ENCODE measurements at regions not wholly inside any gene's neighbourhood (a gene's known extent, or its start where the extent isn't known, plus 50 kb on each side); places are given as distances from the start of the nearest gene placed in this dataset.

DNA sequence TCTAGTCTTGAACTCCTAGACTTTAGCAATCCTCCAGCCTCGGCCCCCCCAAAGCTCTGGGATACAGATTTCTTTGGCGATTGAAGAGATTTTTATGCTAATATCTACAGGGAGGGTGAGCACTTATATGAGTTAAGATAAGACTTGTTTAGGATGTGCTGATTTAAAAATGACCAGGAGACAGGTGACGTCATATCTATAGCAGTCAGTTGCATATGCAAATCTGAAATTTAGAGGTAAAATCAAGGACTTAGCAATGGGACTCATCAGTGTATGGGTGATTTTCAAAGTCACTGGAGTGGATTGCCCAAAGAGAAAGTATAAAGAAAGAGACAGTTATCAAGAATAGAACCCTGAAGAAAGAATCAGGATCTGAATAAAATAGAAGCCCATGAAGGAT is 394.5 kb downstream of the ADGRL2 start:
- FAIRE-seq (no peak), DNase-seq (no peak)
- Histone ChIP-seq H3K9ac (ENCODE audit: low read length in 3 of 3) (no peak overlapping the region), H3K9me3 (ENCODE audit: control insufficient read depth in 2 of 3, insufficient read depth in 1 of 3, low read length in 3 of 3) (no peaks in the 10 kb centered on the region), H3K27ac (ENCODE audit: low read depth in 2 of 2, low read length in 2 of 2) (no peak overlapping the region), H3K27me3 (ENCODE audit: control insufficient read depth, insufficient read depth, low read length) (no peaks in the 10 kb centered on the region), H3K4me3 (ENCODE audit: low read length in 3 of 3) (no peak overlapping the region), H3K36me3 (ENCODE audit: control insufficient read depth in 2 of 3, insufficient read depth in 3 of 3, low read length in 3 of 3) (no peaks in the 10 kb centered on the region), H3K4me1 (ENCODE audit: control insufficient read depth in 2 of 3, insufficient read depth in 2 of 3, low read depth in 1 of 3, low read length in 3 of 3) (no peaks in the 10 kb centered on the region)
- TF ChIP-seq, protein P1, sequence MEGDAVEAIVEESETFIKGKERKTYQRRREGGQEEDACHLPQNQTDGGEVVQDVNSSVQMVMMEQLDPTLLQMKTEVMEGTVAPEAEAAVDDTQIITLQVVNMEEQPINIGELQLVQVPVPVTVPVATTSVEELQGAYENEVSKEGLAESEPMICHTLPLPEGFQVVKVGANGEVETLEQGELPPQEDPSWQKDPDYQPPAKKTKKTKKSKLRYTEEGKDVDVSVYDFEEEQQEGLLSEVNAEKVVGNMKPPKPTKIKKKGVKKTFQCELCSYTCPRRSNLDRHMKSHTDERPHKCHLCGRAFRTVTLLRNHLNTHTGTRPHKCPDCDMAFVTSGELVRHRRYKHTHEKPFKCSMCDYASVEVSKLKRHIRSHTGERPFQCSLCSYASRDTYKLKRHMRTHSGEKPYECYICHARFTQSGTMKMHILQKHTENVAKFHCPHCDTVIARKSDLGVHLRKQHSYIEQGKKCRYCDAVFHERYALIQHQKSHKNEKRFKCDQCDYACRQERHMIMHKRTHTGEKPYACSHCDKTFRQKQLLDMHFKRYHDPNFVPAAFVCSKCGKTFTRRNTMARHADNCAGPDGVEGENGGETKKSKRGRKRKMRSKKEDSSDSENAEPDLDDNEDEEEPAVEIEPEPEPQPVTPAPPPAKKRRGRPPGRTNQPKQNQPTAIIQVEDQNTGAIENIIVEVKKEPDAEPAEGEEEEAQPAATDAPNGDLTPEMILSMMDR (IDR thresholded peaks at IDR 0.05; ENCODE audit: borderline replicate concordance, extremely low read depth, insufficient read depth), result no peak
- intact Hi-C loops (cut with DNase I), result no loop called here

DNA sequence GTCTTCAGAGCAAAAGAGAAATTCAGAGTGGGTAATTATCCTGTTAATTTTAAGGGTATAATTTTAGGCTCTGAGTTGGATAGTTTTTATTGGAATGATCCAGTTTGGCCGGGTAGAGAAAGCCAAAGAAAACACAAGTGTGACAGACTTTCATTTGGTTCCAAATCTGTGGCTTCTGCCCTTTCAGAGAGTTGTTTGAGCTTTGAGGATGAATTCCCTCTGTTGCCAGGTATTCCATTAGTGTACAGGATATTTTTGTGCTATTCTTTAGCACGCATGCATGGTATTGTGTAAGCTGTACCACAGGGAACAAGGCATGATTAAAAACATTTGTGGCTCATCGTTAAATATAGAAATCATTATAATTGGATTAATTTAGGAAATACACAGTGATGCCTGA is 384.4 kb downstream of the ADGRL2 start:
- no peak overlapping the region for H3K27ac ChIP-seq (ENCODE audit: low read depth in 2 of 2, low read length in 2 of 2)

DNA sequence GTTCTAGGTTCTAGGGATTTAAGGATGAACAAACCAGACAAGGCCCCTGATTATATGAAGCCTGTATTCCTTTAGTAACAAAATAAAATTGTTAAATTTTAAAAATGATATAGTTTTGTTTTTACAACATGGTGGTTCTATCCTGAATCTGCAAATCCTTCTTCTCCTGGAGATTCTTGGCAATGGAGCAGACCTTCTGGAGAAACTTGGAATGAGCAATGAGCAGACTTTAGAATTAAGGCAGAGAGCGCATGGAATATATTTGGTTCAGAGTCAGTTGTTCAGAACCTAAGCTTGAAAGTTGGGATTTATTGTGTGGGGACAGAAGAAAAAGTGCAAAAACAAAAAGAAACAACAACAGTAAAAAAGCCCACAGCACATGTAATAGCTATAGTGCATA is 381.1 kb downstream of the ADGRL2 start:
- Histone ChIP-seq H3K9ac (ENCODE audit: low read length in 3 of 3) (no peak overlapping the region), H3K27me3 (ENCODE audit: control insufficient read depth, insufficient read depth, low read length) (no peaks in the 10 kb centered on the region), H3K4me1 (ENCODE audit: control insufficient read depth in 2 of 3, insufficient read depth in 2 of 3, low read depth in 1 of 3, low read length in 3 of 3) (no peaks in the 10 kb centered on the region), H3K4me3 (ENCODE audit: low read length in 3 of 3) (no peak overlapping the region), H3K9me3 (ENCODE audit: control insufficient read depth in 2 of 3, insufficient read depth in 1 of 3, low read length in 3 of 3) (no peaks in the 10 kb centered on the region), H3K36me3 (ENCODE audit: control insufficient read depth in 2 of 3, insufficient read depth in 3 of 3, low read length in 3 of 3) (no peaks in the 10 kb centered on the region), H3K27ac (ENCODE audit: low read depth in 2 of 2, low read length in 2 of 2) (no peak overlapping the region)
- DNase-seq (no peak), FAIRE-seq (no peak)
- intact Hi-C loops (cut with DNase I), result no loop called here
- TF ChIP-seq, protein P1 (IDR thresholded peaks at IDR 0.05; ENCODE audit: borderline replicate concordance, extremely low read depth, insufficient read depth), result no peak

More for the DNA sequence above, 384.4 kb downstream of the ADGRL2 start:
- H3K9me3 ChIP-seq (ENCODE audit: control insufficient read depth in 2 of 3, insufficient read depth in 1 of 3, low read length in 3 of 3), result no peaks in the 10 kb centered on the region
- no peak overlapping the region for H3K4me3 ChIP-seq (ENCODE audit: low read length in 3 of 3)
- no peak overlapping the region for H3K9ac ChIP-seq (ENCODE audit: low read length in 3 of 3)
- H3K36me3 ChIP-seq (ENCODE audit: control insufficient read depth in 2 of 3, insufficient read depth in 3 of 3, low read length in 3 of 3), result no peaks in the 10 kb centered on the region
- no peaks in the 10 kb centered on the region for H3K27me3 ChIP-seq (ENCODE audit: control insufficient read depth, insufficient read depth, low read length)
- DNase-seq, result peak in 1 of 5 donors; percentile 15
- FAIRE-seq, result no peak
- TF ChIP-seq, protein P1 (IDR thresholded peaks at IDR 0.05; ENCODE audit: borderline replicate concordance, extremely low read depth, insufficient read depth), result no peak
- intact Hi-C loops (cut with DNase I), result no loop called here
- H3K4me1 ChIP-seq (ENCODE audit: control insufficient read depth in 2 of 3, insufficient read depth in 2 of 3, low read depth in 1 of 3, low read length in 3 of 3), result no peaks in the 10 kb centered on the region

DNA sequence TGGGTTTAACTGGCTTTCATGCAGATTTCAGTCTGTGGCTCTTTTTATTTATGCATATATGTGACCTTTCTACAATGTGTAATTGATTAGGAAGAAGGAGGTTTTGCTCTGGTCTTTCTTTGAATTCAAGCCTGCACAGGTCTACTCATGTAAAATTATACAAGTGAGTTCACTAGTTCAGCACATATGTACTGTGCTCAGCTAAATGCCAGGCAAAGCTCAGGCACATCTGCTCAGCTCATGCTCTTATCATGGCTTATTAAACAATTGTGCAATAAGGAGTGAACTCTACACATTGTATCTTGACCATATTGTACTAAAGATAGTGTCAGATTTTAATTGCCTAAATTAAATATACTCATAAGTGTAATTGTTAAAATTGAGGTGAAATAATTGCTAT is 378.4 kb downstream of the ADGRL2 start:
- H3K4me3 ChIP-seq (ENCODE audit: low read length in 3 of 3), result no peak overlapping the region
- H3K4me1 ChIP-seq (ENCODE audit: control insufficient read depth in 2 of 3, insufficient read depth in 2 of 3, low read depth in 1 of 3, low read length in 3 of 3), result no peaks in the 10 kb centered on the region
- H3K36me3 ChIP-seq (ENCODE audit: control insufficient read depth in 2 of 3, insufficient read depth in 3 of 3, low read length in 3 of 3), result no peaks in the 10 kb centered on the region
- H3K27me3 ChIP-seq (ENCODE audit: control insufficient read depth, insufficient read depth, low read length), result no peaks in the 10 kb centered on the region
- TF ChIP-seq, protein P1 (IDR thresholded peaks at IDR 0.05; ENCODE audit: borderline replicate concordance, extremely low read depth, insufficient read depth), result no peak
- intact Hi-C loops (cut with DNase I), result no loop called here
- H3K9me3 ChIP-seq (ENCODE audit: control insufficient read depth in 2 of 3, insufficient read depth in 1 of 3, low read length in 3 of 3), result no peaks in the 10 kb centered on the region
- DNase-seq, result no peak
- no peak overlapping the region for H3K9ac ChIP-seq (ENCODE audit: low read length in 3 of 3)
- FAIRE-seq, result no peak
- H3K27ac ChIP-seq (ENCODE audit: low read depth in 2 of 2, low read length in 2 of 2), result no peak overlapping the region
